RKO (cell line): ENCODE measurements at regions not wholly inside any gene's neighbourhood (a gene's known extent, or its start where the extent isn't known, plus 50 kb on each side); places are given as distances from the start of the nearest gene placed in this dataset.
"Not testable (repeated sequence)": the region's sequence is repeated elsewhere in the genome, so short reads cannot be mapped to it uniquely, and the experiment has no call there.

Experiments used
- DNase-seq: peaks from one replicate; pipeline ENCODE4 v3.0.0-alpha.2; 2016; ENCODE audit warnings: low spot score

DNA sequence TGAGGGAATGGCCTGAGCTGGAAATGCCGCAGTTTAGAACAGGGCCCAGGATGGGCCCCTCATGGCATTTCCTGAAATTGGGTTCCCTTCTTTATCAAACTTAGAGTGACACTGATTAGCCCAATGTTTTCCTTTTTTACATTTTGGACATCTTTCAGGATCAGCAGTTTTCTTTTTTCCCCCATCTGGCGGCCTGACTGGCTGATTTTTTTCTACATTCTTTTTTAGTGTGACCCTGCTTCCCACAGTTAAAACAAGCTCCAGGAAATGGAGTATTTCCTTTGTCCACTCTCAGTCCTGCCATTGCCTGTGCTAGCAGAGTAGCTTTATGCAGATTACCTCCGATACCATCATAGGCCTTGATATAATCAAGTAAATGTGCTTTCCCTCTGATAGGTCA is 185.8 kb upstream of the IGF1 start:
- not testable (repeated sequence) for DNase-seq

DNA sequence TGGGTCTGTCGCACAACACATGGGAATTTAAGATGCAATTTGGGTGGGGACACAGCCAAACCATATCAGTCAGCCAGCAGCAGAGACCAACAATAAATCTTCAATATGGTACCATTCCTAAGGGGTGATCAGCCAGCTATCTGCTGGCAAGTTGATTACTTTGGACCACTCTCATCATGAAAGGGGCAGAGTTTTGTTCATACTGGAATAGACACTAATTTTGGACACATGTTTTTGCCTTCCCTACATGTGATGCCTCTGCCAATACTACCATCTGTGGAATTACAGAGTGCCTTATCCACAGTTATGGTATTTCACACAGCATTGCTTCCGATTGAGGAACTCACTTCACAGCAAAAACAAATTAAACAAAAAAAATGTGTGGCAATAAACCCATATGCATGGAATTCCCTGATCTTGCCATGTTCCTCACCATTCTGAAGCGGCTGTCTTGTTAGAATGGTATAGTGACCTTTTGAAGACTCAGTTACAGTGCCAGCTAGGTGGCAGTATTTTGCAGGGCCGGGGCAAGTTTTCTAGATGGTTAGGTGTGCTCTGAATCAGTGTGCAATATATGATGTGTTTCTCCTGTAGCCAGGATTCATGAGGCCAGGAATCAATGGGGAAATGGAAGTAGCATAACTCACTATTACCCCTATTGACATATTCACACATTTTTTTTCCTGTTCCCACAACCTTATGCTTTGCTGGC is 179.0 kb upstream of the IGF1 start:
- peak; percentile 1 for DNase-seq

DNA sequence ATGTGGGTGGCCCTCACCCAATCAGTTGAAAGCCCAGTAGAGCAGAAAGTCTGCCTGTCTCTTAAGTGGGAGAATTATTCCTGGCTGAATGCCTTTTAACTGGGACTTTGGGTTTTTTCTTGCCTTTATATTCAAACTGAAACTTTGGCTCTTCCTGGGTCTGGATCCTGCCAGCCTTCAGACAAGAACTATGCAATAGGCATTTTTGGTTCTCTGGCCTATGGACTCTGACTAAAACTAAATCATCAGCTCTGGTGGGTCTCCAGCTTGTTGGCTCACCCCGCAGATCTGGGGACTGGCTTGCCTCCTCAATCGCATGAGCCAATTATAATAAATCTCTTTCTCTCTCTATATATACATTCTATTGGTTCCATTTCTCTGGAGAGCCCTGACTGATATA is 173.0 kb upstream of the IGF1 start:
- DNase-seq, result no peak

DNA sequence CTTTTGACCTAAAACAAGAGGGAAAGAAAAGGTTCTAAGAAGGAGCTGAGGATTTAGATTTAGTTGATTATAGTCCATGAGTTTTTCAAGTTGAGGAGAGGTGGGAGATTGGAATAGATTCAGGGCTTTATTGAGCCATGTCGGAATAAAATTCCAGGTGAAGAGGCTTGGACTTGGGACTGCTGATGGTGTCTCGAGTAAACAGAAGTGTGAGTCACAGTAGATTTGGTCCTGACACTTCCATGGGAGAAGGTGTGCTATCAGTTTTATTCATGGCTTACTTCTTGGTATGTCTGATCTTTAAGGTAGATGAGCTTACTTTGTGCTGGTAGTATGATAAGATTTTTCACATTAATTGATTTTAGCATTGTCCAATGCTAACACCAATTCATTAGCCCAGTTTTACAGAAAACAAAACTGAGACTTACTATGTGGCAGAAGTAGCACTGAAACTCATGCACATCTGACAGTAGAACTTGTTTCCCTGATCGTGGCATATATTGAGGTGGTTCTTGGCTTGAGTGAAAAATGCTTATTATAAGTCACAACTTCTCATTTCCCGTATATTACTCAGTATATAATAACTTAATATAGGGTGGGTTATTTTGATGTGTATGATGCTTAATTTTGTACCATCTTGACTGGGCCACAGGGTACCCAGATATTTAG is 172.4 kb upstream of the IGF1 start:
- DNase-seq, result no peak

DNA sequence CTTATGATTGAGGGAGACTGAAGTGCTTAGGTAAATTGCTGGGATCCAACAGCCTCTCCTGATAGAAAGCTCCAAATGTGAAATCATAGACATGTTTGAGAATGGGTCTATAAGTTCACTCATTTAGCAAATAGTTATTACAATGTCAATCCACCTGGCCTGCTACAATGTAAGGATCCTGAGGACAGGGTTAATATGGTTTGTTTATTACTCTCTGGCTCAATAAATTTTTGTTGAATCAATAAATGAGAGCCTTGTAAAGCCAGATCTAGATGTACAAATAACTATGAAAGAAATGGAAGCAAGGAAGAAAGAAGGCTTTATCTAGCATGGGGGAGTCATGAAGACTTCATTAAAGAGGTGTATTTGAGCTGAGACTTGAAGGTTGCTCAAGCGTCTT is 165.6 kb upstream of the IGF1 start:
- DNase-seq, result no peak

DNA sequence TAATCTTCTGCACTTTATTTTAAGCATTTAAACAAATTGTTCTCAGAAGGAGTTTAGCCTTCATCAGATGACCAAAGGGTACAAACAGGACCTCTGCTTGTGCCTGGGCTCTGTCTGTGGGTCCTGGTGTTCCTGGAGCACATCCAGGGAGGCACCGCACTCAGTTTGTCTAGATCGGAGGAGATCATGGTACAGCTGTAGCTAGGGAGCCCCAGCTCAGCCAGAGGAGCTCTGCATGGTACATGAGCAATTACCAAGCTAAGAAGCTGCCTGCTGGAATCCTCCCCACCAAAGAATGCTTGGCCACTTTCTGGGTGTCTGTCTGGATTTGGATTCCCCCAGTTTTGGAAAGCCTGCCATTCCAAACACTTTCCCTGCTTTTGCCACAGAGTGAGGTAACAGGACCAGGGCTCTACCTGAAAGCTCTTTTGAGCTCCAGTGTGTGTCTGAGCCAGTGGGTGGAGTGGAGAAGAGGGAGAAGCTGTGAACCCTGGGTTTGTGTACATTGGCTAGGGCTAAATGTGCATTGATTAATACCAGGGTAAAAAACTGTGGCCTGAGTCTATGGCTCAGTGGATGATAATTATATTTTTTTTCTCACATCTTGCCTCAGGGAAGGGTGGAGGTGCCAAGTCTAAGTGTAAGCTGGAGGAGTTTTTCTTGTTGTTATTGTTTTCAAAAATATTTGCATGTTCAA is 163.7 kb upstream of the IGF1 start:
- no peak for DNase-seq

DNA sequence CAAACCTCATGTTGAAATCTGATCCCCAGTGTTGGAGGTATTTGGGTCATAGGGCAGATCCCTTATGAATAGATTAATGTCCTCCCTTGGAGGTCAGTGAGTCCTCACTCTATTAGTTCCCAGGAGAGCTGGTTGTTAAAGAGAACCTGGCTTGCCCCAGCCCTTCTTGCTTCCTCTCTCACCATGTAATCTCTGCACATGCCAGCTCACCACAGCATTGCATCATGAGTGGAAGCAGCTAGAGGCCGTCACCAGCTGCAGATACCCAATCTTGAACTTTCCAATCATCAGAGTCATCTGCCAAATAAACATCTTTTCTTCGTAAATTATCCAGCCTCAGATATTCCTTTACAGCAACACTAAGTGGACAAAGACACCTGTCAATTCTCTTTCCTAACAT is 161.8 kb upstream of the IGF1 start:
- DNase-seq, result no peak

DNA sequence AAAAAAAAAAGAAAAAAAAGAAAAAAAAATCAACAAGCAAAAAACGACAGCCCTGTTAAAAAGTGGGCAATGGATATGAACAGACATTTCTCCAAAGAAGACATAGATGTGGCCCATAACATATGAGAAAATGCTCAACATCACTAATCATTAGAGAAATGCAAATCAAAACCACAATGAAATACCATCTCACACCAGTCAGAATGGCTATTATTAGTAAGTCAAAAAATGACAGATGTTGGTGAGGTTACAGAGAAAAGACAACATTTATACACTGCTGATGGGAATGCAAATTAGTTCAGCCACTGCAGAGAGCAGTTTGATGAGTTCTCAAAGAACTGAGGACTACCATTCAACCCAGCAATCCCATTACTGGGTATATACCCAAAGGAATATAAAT is 160.3 kb upstream of the IGF1 start:
- not testable (repeated sequence) for DNase-seq

DNA sequence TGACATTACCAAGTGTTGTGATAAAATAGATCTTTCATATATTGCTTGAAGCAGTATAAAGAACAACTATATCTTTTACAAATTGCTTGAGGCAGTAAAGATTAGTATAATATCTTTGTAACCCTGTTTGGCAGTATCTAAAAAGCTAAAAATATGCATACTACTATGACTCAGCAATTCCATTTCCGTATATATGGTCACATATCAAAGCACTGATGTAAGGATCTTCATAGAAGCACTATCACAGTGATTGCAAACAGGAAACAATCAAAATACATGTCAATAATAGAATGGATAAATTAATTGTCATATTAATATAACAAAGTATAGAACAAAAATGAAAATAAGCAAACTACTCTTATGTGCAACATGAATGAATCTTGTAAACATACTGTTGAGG is 158.4 kb upstream of the IGF1 start:
- no peak for DNase-seq

DNA sequence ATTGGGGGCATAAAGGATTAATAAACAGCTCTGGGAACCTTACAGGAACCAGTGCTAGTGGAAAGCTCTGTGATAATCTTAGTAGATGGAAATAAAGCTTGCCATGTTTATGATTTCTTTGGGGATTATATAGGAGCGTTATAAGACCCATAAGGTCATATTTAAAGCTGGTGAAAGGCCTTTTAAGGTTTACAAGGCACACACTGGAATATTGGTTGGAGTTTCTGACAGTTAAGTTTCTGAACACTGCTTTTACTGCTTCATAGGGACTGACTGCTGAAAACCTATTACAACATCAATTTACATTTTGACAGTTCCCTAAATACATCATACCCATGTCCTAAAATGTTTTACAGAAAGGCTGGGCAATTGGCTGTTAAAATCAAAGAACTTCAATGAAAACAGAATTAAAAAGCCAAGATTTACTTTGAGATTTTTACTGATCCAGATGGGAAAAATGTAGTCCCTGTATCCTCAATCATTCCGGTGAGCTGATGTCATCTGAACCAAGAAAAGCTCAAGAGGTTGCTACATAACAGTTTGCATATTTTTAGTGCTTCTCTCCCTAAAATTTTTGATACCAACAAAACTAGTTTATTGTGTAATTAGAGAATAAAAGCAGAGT is 153.7 kb upstream of the IGF1 start:
- no peak for DNase-seq

DNA sequence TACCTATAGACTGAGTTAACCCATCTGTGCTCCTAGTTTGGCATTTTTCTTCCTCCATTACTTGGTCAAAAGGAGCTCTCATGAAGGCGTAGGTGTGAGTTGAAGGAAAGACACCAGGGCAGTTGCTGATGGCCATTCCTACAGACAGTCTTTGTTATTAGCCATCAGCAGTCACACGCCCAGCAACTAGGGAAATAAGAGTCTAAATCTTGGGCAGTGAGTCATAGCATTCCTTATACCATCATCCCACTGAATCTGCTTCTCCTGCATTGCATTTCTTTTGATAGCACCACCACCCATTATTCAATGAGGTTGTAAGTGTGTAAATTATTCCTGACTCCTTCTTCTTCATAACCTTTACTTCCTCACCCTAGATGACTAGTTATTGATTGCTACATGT is 150.9 kb upstream of the IGF1 start:
- DNase-seq, result peak; percentile 14

DNA sequence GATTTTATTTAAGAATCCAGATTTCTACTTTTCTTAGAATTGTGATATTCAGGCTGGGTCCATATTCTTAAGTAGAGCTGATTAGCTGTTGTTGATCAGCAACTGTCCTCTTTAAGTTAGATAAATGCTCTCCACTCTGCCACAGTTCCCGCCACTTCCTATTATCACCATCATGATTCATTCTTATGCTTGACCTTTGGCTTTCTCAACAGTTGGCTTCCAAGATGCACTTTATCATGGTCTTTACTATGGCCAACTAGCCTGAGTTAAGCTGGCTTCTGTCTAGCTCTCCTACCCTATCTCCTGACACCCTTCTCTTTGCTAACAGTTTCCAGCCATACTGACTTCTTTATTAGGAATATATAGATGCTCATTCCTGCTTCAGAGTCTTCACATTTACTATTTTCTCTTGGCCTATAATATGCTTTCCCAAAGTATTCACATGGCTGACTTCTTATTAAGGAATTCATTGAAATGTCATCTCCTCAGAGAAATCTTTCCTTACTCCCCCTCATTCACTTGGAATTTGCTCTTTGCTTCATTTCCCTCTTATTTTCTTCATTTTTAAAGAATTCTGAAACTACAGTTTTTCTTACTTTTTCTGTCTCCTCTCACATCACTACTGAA is 149.0 kb upstream of the IGF1 start:
- no peak for DNase-seq

DNA sequence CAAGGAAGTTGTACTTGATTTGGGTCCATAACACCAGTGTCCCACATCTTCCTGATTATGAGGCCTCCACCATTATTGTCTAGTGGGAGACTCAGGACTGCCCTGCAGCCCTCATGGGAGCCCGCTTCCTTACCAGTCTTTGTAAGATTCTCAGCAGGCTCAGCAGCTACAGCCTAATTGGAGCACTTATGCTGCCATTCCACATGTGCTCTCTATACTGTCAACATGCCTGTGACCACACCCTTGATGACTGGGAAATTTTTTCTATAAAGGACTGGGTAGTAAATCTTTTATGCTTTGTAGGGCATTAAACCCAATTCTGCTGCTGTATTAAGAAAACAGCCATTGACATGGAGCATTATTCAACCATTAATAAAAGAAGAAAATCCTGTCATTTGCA is 145.5 kb upstream of the IGF1 start:
- DNase-seq, result no peak

DNA sequence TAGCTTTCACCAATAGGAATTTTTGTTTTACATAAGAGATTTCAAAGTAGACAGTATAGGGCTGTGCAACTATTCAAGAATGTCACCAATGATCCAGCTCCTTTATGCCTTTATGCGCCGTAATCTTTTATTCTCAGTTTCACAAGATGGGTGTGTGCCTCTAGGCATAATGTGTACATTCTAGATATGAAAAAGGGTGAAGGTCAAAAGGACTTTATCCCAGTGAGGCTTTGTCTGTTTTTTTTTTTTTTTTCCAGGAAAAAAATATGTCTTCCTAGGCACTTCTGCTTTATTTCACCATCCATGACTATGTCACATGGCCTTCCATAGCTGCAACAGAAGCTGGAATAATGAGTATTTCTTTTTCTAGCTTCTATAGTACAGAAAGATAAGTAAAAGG is 142.3 kb upstream of the IGF1 start:
- no peak for DNase-seq

DNA sequence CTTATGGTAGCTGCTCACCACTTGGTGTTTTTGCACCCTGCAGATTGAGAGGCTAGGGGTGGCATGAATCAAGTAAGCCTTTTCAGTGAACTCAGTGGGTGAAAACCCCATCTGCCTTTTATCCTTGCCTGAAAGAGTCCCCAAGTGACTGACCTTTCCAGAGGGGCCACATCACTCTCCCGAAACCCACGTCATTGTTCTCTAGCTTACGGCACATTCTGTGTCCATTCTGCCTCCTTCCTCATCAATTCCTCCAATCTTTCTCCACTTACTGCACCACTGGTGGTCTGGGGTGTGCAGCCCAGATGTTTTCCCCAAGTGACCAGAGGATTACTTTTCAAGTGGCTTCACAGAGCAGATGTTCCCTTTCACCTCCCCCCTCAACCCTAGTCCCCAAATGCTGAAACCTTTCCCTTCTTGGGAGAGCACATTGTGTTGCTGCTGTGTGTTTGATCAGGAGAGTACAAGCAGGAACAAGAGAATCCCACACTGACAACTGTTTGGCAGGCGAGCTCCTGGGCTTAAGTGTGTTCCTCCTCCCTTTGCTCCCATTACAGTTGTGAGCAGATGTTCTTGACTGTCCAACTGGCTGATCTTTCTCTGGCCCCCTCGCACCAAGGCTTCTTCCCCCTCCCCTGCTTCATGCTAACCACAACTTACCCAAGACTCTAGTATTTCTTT is 138.0 kb upstream of the IGF1 start:
- DNase-seq, result no peak

DNA sequence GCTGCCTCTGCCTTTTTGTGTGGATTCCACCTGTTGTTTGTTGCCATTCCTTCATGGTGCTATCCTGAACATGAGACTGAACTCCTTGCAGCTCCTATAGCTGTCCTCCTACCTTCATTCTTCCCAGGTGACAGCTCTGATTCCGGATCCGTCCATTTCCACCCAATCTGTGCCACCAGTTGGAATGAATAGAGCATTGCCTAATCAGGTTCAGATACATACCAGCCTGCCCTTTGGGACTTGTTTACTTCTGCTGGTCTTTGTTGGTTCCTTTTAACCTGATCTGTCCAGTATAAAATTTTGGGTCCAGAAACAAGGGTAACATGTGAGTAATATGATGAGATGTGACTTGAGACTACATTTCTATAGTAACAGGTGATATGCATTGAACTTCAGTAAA is 136.3 kb upstream of the IGF1 start:
- DNase-seq, result no peak

DNA sequence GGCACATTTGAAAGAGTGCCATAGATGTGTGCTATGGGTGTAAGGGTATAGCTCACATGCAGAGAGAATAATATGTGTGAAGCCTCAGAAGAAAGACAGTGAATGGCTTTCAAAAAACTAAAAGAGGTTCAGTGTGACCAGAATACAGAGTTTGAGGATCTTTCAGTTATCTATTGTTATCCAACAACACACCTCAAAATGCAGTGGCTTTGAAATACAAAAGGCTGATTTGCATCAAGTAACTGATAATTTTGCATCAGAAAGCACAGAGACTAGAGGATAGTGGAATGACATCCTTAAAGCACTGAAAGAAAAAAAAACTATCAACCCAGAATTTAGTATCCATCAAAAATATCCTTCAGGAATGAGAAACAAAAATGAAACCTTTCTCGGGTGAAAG is 131.6 kb upstream of the IGF1 start:
- no peak for DNase-seq

DNA sequence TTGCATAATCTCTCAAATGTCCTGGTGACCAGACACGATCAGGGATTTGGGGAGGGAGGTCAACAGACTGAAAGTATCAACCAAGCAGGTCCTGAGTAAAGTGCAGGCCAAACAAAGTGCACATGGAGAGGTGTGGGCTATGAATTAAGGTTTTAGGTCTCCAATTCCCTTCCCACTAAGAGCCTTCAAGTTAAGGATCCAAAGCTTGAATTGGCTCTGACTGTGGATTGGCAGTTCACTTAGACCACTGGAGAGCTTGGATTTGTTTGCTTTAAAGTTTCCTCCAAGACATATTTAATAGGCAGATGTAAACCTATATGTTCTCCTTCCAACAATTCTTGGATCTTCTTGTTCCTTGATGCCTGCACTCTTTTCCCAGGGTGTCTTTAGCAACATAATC is 129.6 kb upstream of the IGF1 start:
- no peak for DNase-seq

DNA sequence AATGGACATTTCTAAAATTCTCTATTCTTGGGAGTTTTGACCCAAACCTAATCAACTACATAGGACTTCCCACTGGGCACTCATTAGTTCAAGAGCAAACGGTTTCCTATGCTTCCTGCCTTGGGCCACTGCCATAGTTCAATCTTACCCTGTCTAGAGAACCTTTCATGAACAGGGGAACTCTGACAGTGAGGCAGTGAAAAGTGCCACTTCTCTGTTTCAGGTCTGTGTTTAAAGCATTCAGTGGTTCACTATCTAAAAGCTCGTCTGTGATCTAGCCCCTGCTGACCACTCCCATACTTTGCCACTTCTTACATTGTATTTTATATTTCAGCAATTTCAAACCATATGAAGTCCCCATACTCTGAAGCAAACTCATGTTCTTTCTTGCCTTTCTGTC is 122.7 kb upstream of the IGF1 start:
- DNase-seq, result no peak

DNA sequence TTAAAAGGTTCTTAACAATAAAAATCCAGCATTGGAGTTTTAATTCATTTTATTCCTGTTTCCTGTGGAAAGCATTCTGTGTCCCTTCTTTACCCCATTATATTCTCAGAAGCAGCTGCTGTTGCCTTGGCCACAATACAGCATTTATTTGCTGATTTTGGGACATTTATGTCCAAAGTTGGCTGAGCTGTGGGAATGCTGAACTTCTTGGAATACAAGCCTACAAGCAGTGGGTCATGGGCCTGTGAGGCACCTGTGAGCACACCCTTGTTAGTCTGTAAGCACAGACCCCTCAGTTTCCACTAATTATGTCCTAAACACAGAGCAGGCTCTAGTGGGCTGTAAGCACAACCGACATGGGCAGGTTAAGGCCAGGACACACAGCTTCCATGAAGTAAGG is 122.2 kb upstream of the IGF1 start:
- no peak for DNase-seq

DNA sequence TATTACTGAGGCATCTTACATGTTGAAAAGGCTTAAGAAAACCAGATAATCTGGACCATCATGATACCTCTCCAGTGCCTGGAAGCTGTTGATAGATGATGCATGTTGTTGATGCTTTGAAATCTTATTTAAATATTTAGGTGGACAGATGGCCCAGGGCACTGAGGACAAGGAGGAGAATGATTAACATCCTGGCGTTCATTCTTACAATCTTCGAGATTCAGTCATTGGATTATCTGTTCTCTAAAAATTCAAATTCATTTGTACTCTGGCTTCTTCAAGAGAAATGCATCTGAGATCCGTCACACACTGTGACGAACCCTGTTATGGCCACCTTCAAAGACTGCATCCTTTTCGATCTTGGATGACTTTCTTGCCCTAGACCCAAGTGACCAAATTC is 121.3 kb upstream of the IGF1 start:
- no peak for DNase-seq

DNA sequence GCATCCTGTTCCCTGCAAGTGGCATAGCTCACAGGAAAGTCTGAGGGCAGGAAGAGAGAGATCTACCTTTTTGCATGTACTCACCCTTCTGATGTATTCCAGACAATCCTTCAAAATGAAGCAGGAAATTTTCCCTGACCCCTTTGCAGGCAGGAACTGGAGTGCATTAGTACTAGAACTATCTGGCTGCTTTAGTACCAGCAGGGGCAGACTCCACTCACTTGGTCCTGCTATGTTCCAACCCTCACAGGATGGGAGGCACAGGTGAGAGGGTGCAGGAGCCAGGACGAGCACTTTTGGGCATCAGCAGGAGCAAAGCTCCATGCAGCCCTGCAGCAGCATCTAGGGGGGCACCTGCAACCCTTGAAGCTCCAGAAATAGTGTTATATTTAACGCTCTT is 116.3 kb upstream of the IGF1 start:
- DNase-seq, result no peak
